ENCODE measurements at regions not wholly inside any gene's neighbourhood (a gene's known extent, or its start where the extent isn't known, plus 50 kb on each side); places are given as distances from the start of the nearest gene placed in this dataset.

DNA sequence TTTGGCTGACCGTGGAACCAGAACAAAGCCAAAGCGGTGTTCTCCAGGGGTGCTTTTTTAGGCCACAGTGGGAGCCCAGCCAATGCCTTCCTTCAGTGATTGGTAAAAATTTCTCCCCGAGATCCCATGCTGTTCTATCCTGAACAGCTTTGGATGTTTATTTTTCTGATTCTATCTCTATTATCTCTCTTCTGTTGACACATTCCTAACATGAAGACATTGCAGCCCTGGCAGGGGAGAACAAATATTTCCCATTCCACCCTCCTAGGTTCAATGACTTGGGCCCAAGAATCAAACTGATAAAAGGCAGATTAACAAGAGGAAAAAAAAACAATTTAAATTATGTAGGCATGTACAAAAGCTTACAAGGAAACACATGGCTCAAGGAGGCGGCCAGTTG is 162.7 kb downstream of the PFKFB3 start:
- TF ChIP-seq, protein P1, sequence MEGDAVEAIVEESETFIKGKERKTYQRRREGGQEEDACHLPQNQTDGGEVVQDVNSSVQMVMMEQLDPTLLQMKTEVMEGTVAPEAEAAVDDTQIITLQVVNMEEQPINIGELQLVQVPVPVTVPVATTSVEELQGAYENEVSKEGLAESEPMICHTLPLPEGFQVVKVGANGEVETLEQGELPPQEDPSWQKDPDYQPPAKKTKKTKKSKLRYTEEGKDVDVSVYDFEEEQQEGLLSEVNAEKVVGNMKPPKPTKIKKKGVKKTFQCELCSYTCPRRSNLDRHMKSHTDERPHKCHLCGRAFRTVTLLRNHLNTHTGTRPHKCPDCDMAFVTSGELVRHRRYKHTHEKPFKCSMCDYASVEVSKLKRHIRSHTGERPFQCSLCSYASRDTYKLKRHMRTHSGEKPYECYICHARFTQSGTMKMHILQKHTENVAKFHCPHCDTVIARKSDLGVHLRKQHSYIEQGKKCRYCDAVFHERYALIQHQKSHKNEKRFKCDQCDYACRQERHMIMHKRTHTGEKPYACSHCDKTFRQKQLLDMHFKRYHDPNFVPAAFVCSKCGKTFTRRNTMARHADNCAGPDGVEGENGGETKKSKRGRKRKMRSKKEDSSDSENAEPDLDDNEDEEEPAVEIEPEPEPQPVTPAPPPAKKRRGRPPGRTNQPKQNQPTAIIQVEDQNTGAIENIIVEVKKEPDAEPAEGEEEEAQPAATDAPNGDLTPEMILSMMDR (IDR thresholded peaks at IDR 0.05 in 2 of 3, conservative IDR thresholded peaks at IDR 0.05 in 1 of 3; ENCODE audit: borderline replicate concordance in 1 of 3, insufficient read depth in 1 of 3, low read depth in 2 of 3, low read length in 2 of 3): no peak
- no peak for TF ChIP-seq POLR2A (IDR thresholded peaks at IDR 0.05; ENCODE audit: borderline replicate concordance, extremely low read depth, insufficient read depth, insufficient read length)
- TF ChIP-seq EZH2 (IDR thresholded peaks at IDR 0.05): no peak
- TF ChIP-seq, protein P2, sequence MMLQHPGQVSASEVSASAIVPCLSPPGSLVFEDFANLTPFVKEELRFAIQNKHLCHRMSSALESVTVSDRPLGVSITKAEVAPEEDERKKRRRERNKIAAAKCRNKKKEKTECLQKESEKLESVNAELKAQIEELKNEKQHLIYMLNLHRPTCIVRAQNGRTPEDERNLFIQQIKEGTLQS (IDR thresholded peaks at IDR 0.05): no peak
- TF ChIP-seq EZH2phosphoT487 (IDR thresholded peaks at IDR 0.05; ENCODE audit: borderline replicate concordance): no peak

All from HCT116 (cell line).